GM12864 (cell line): ENCODE measurements at regions not wholly inside any gene's neighbourhood (a gene's known extent, or its start where the extent isn't known, plus 50 kb on each side); places are given as distances from the start of the nearest gene placed in this dataset.

Experiments used
- DNase-seq: peaks from one replicate; pipeline ENCODE4 v3.0.0-alpha.2; 2011; ENCODE audit warnings: low read depth
- H3K4me3 ChIP-seq: 2 replicates; pipeline ENCODE4 v1.5.1; 2011; ENCODE audit warnings: mild to moderate bottlenecking, low read depth, low read length, control low read depth
- TF ChIP-seq, protein P1 (sequence below): IDR thresholded peaks from 2 replicates; pipeline ENCODE4 v1.5.1; 2011; ENCODE audit warnings: low read depth, mild to moderate bottlenecking, moderate library complexity, low read length, control low read depth, inconsistent platforms; ENCODE audit errors: missing control alignments

DNA sequence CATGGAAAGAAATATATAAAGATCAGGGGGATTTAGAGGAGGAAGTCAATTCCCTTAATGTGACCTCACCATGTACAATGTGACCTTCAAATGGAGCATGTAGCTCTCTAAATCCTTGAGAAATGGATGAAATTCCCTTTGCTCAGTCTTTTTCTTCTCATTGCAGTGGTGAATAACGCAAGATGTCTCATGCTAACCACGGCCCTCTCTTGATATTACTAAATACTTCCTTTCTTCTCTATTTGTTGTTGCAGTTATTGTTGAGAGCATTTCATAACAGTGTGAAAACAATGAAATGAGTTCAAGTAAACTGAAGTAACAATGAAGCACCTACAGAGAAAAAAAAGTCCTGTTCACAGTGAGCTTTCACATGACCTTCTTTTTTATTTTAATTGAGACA lies 55.6 kb downstream of the ZNF281 start:
- H3K4me3 ChIP-seq, result no peak overlapping the region
- TF ChIP-seq, protein P1, sequence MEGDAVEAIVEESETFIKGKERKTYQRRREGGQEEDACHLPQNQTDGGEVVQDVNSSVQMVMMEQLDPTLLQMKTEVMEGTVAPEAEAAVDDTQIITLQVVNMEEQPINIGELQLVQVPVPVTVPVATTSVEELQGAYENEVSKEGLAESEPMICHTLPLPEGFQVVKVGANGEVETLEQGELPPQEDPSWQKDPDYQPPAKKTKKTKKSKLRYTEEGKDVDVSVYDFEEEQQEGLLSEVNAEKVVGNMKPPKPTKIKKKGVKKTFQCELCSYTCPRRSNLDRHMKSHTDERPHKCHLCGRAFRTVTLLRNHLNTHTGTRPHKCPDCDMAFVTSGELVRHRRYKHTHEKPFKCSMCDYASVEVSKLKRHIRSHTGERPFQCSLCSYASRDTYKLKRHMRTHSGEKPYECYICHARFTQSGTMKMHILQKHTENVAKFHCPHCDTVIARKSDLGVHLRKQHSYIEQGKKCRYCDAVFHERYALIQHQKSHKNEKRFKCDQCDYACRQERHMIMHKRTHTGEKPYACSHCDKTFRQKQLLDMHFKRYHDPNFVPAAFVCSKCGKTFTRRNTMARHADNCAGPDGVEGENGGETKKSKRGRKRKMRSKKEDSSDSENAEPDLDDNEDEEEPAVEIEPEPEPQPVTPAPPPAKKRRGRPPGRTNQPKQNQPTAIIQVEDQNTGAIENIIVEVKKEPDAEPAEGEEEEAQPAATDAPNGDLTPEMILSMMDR, result no peak
- no peak for DNase-seq

DNA sequence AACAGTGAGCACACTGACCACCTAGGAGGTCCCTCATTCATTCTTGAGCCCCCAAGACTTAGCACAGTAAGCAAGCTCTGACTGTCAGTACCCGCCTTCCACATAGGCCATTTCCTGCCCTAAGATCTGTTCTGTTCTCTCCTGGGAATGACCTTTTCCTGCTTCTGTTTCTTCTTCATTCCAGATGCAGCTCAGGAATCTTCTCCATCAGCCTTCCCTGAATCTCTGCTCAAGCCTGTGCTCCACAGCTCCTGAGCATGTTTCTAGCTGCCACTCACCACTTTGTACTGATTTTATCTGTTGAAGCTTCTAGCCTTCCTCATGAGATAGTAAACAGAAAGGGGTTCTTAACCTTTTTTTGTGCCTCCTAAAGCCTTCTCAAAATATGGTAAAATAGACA lies 56.6 kb downstream of the ZNF281 start:
- no peak overlapping the region for H3K4me3 ChIP-seq
- no peak for DNase-seq
- TF ChIP-seq, protein P1, result no peak

DNA sequence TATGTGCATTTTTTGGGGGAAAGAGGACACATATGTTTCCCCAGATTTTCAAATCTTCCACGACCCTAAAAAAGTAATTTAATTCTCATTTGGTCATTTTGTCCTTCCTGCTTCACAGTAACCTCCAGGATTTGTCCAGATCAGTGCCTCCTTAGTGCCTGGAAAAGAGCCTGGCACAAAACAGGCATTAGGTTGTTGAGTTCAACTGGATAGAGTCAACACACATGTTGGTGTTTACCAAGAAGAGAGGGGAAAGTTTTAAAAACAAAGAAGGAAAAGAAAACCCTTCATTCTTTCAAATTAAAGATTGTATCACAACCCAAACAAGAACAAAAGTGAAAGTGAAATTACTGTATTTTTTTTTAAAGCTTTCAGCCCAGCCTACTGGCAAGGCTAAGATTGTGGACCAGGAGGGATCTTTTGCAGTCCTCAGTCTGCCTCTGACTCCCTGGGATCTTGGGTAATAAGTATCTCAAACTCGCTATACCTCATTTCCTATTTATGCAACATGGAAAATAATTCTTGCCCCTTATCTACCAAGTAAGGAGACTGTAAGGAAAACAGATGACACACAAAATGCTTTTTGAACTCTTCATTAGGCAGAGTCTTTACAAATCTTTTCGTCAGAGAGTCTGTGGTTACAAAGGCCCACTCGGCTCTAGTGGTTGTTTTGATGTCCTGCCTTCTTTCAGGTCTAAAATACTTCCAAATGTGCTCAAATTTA lies 57.8 kb downstream of the ZNF281 start:
- H3K4me3 ChIP-seq, result no peak overlapping the region; the same call in 1 of the 2 replicates
- DNase-seq, result no peak
- TF ChIP-seq, protein P1, result no peak

DNA sequence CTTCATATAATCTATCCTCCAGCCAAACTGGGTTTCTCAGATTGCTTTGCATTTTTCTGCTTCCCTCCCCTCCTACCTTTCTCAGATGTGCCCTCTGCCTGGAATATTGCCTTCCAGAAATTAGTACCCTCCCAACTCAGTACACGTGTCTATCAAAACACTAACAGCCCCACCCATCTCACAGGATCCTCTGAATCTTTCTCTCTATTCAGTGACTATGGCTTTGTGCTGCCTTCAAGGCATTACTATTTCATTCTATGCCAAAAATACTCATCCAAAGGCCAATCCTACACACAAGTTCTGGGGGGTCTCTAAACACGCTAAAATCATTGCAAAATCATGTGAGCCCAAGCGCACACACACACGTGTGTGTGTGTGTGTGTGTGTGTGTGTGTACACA lies 58.4 kb downstream of the ZNF281 start:
- DNase-seq, result no peak
- H3K4me3 ChIP-seq, result no peak overlapping the region

DNA sequence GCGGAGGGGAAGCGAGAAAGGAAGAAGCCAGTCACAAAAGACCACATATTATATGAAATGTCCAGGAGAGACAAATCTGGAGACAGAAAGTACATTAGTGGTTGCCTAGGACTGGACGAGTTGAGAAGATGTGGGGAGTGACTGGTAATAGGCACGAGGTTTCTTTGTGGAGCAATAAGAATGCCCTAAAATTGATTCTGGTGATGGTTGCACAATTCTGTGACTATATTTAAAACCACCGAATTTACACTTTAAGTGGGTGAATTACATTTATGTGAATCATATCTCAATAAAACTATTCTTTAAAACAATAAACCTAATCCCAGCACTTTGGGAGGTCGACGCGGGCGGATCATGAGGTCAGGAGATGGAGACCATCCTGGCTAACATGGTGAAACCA lies 63.1 kb downstream of the ZNF281 start:
- H3K4me3 ChIP-seq, result no peak overlapping the region
- no peak for DNase-seq
- TF ChIP-seq, protein P1, result no peak

More for the DNA sequence above, 58.4 kb downstream of the ZNF281 start:
- TF ChIP-seq, protein P1, result no peak

DNA sequence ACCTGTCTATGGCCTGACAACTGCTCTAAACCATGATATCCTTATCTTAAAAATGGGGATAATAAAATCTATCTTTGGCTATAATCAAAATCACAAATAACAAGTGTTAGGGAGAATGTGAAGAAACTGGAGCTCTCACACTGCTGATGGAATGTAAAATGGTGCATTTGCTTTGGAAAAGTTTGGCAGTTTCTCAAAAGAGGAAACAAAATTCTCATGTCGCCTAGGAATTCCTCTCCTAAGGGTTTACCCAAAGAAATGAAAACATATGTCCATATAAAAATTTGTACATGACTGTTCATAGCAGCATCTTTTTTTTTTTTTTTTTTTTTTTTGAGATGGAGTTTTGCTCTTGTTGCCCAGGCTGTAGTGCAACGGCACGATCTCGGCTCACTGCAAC lies 64.3 kb downstream of the ZNF281 start:
- no peak overlapping the region for H3K4me3 ChIP-seq
- TF ChIP-seq, protein P1, result no peak
- DNase-seq, result no peak

DNA sequence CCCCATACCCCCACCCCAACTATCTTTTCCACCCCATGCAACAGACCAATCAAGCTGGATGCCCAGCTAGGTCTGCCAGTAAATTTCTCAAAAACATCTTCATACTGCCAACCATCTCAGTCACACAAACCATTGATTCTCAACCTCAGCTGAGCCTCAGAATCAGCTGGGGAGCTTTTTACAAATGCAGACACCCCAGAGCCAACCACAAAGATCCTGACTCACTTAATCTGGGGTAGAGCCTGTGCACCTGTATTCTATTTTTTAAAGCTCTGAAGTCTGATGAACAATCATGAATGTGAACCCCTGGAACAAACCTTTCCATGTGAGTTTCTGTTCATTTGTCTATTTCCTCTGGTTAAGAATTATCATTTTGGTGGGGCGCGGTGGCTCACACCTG lies 66.0 kb downstream of the ZNF281 start:
- no peak for DNase-seq
- H3K4me3 ChIP-seq, result no peak overlapping the region
- TF ChIP-seq, protein P1, result no peak
